ENCODE measurements at regions not wholly inside any gene's neighbourhood (a gene's known extent, or its start where the extent isn't known, plus 50 kb on each side); places are given as distances from the start of the nearest gene placed in this dataset.
"Not testable (repeated sequence)": the region's sequence is repeated elsewhere in the genome, so short reads cannot be mapped to it uniquely, and the experiment has no call there.

- Histone ChIP-seq H3K4me3 (no peak overlapping the region), H3K9ac (no peak overlapping the region), H3K27ac (no peak overlapping the region), H3K4me1 (no peaks in the 10 kb centered on the region), H3K27me3 (peaks cover 79 to 95% (median 92%) of the 10 kb centered on the region in 11 experiments), H3K9me3 (replicated peaks in 1 of 11) (no peaks in the 10 kb centered on the region), H3K36me3 (no peaks in the 10 kb centered on the region), H4K20me1 (0 out of 22 replicates have a peak, but pooled peaks cover 0 to 6% (median 0%) of the 10 kb centered on the region in 11 experiments), H3K4me2 (no peak overlapping the region)
- TF ChIP-seq Cebpa-rat (IDR thresholded peaks at IDR 0.05), result no peak
Measured at GRCh38 chrX:26574234-26574633, 358.3 kb downstream of the MAGEB5 start.

DNA sequence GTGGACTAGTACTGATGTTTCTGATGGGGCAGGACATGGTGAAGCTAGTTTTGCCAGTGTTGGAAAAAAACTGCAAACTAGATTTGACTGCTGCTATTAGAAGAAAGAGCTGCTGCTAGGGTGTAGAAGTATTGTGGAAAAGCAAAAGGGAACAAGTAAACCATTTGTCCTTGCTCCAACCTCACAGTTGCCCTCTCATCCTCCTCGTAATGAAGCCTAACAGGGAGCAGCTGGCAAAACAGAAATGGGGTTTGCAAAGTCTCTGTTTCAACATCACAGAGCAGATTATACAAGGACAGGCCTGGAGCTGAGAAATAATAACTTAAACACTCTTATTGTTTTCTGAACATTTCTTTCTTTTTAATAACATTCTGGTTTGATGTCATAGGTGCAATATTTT, 346.2 kb downstream of the MAGEB5 start:
- H3K27me3 ChIP-seq, result peaks cover 54 to 99% (median 86%) of the 10 kb centered on the region in 11 experiments
- H3K4me1 ChIP-seq, result no peaks in the 10 kb centered on the region
- no peak overlapping the region for H3K4me3 ChIP-seq
- no peak overlapping the region for H3K27ac ChIP-seq
- H4K20me1 ChIP-seq, result peaks cover 0 to 9% (median 0%) of the 10 kb centered on the region in 11 experiments; a peak in 7 of 22 replicates
- H3K9ac ChIP-seq, result no peak overlapping the region
- no peak for TF ChIP-seq Cebpa-rat (IDR thresholded peaks at IDR 0.05)
- H3K36me3 ChIP-seq, result no peaks in the 10 kb centered on the region
- H3K4me2 ChIP-seq, result no peak overlapping the region
- peaks cover 0 to 10% (median 0%) of the 10 kb centered on the region in 11 experiments; a peak in 5 of 22 replicates for H3K9me3 ChIP-seq (replicated peaks in 1 of 11)

DNA sequence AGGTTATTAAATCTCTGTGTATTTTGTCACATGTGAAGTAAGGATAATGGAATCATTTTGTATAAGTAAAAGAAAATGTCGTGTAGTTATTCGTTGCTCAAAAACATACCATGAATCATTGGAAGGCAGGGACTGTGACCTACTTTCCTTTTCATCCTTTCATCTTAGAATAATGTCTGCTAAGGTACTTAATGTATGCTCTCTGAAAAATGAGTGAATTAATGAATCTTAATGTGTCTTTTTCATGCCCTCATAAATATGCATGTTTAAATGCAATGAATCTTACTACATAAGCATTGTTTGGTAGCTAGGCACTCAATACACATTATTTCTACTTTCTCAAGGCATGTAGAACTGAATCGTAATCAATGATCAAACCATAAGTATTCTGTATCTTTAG, 343.9 kb downstream of the MAGEB5 start:
- peaks cover 0 to 17% (median 6%) of the 10 kb centered on the region in 11 experiments; a peak in 13 of 22 replicates for H3K9me3 ChIP-seq (replicated peaks in 1 of 11)
- no peak overlapping the region for H3K27ac ChIP-seq
- H3K4me3 ChIP-seq, result no peak overlapping the region
- no peak for TF ChIP-seq Cebpa-rat (IDR thresholded peaks at IDR 0.05)
- H3K36me3 ChIP-seq, result no peaks in the 10 kb centered on the region
- H3K9ac ChIP-seq, result no peak overlapping the region
- peaks cover 45 to 97% (median 81%) of the 10 kb centered on the region in 11 experiments for H3K27me3 ChIP-seq
- H4K20me1 ChIP-seq, result peaks cover 0 to 9% (median 0%) of the 10 kb centered on the region in 11 experiments; a peak in 7 of 22 replicates
- no peak overlapping the region for H3K4me2 ChIP-seq
- H3K4me1 ChIP-seq, result no peaks in the 10 kb centered on the region

DNA sequence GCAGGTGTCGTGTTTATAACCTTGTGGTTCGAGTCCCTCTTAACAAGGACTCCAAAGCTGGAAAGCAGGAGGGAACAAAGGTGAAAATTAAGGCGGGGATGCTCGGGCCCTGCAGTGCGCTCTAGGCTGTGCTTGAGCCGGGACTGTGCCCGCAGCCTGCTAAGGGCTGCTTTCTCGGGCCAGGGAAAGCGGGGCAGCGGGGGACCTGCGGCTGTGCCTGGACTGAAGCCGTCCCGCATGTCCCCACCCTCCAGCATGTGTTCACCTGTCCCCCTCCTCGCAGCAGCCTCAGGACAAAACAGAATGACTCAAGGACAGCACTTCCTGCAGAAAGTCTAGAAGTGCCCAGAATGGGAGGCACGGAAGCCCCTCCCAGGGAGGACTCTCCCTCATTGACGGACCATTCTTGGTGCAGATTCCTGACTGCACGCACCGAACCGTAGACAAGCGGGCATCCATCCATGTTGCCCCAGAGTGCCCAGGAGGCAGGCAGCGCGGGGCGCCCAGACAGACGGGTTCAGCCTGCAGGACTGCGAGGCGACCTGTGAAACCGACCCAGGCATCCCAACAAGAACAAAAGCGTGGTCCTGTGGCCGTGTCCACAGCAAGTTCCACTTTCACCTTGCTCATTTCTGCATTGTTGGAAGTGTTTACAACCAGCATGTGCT, 342.9 kb downstream of the MAGEB5 start:
- no peak overlapping the region for H3K27ac ChIP-seq
- peaks cover 40 to 95% (median 76%) of the 10 kb centered on the region in 11 experiments for H3K27me3 ChIP-seq
- TF ChIP-seq Cebpa-rat (IDR thresholded peaks at IDR 0.05), result no peak
- H3K36me3 ChIP-seq, result no peaks in the 10 kb centered on the region
- H4K20me1 ChIP-seq, result peaks cover 0 to 9% (median 0%) of the 10 kb centered on the region in 11 experiments; a peak in 5 of 22 replicates
- H3K9ac ChIP-seq, result no peak overlapping the region
- peaks cover 0 to 21% (median 6%) of the 10 kb centered on the region in 11 experiments; a peak in 13 of 22 replicates for H3K9me3 ChIP-seq (replicated peaks in 1 of 11)
- H3K4me1 ChIP-seq, result no peaks in the 10 kb centered on the region
- no peak overlapping the region for H3K4me3 ChIP-seq
- H3K4me2 ChIP-seq, result no peak overlapping the region

DNA sequence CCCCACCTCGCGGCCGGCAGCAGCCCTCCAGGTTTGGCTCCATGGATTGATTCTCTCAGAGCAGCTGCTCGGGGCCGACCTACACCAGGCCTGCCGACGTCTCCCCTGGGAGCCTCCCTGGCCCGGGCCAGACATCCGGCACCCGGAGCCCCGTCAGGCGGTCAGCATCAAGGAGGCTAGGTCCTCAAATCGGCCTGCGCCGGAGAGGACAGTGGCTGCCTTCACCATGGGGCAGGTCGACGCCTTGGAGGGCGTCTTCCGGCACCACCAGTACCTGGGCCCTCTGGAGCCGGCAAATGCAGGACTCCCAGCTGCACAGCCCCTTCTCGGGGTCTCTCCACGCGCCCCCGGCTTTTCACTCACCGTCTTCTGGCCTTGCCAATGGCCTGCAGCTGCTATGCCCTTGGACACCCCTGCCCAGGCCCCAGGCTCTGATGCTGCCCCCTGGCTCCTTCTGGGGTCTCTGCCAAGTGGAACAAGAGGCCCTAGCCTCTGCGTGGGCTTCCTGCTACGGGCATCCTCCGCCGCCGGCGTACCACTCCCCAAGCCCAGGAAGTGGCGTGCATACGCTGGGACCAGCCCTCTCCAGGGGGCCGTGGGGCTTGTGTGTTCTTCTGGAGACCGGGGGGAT, 341.8 kb downstream of the MAGEB5 start:
- Histone ChIP-seq H3K27ac (no peak overlapping the region), H3K36me3 (no peaks in the 10 kb centered on the region), H3K9me3 (replicated peaks in 1 of 11) (peaks cover 3 to 31% (median 9%) of the 10 kb centered on the region in 11 experiments; a peak in 18 of 22 replicates), H3K4me3 (no peak overlapping the region), H3K4me1 (no peaks in the 10 kb centered on the region), H4K20me1 (peaks cover 0 to 9% (median 0%) of the 10 kb centered on the region in 11 experiments; a peak in 5 of 22 replicates), H3K9ac (no peak overlapping the region), H3K4me2 (no peak overlapping the region), H3K27me3 (peaks cover 39 to 89% (median 72%) of the 10 kb centered on the region in 11 experiments)
- TF ChIP-seq Cebpa-rat (IDR thresholded peaks at IDR 0.05), result no peak

DNA sequence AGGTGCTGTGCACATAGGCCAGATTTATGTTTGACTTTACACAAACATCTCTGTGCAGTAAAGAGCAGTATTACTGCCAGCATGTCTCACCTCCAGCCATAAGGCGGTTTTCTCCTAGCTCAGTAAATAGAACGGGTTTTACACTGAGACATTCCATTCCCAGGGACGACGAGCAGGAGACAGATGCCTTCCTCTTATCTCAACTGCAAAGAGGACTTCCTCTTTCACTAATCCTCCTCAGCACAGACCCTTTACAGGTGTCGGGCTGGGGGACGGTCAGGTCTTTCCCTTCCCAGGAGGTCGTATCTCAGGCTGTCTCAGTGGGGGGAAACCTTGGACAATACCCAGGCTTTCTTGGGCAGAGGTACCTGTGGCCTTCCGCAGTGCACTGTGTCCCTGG, 309.8 kb downstream of the MAGEB5 start:
- not testable (repeated sequence) for H4K20me1 ChIP-seq, H3K27ac ChIP-seq, H3K4me2 ChIP-seq, H3K36me3 ChIP-seq, H3K9ac ChIP-seq, H3K4me3 ChIP-seq, H3K4me1 ChIP-seq
- peaks cover 0 to 13% (median 5%) of the 10 kb centered on the region in 11 experiments; a peak in 7 of 22 replicates for H3K9me3 ChIP-seq (replicated peaks in 1 of 11)
- H3K27me3 ChIP-seq, result peaks cover 28 to 94% (median 80%) of the 10 kb centered on the region in 11 experiments; a peak in 20 of 22 replicates

GRCh38 chrX:26522501-26522900, 306.5 kb downstream of the MAGEB5 start:
- Histone ChIP-seq H4K20me1 (no peaks in the 10 kb centered on the region; a peak in 1 of 22 replicates), H3K36me3 (no peaks in the 10 kb centered on the region), H3K4me3 (no peak overlapping the region), H3K27me3 (peaks cover 28 to 88% (median 72%) of the 10 kb centered on the region in 11 experiments; a peak in 21 of 22 replicates), H3K4me1 (no peaks in the 10 kb centered on the region), H3K9ac (no peak overlapping the region), H3K9me3 (replicated peaks in 1 of 11) (peaks cover 0 to 13% (median 4%) of the 10 kb centered on the region in 11 experiments; a peak in 7 of 22 replicates), H3K4me2 (no peak overlapping the region), H3K27ac (no peak overlapping the region)
- no peak for TF ChIP-seq Cebpa-rat (IDR thresholded peaks at IDR 0.05)

GRCh38 chrX:26511589-26512363, 295.8 kb downstream of the MAGEB5 start:
- Histone ChIP-seq H3K27ac (no peak overlapping the region), H3K27me3 (peaks cover 46 to 97% (median 85%) of the 10 kb centered on the region in 11 experiments; a peak in 21 of 22 replicates), H3K36me3 (no peaks in the 10 kb centered on the region), H3K4me3 (no peak overlapping the region), H3K9ac (no peak overlapping the region), H3K9me3 (replicated peaks in 1 of 11) (no peaks in the 10 kb centered on the region), H4K20me1 (peaks cover 0 to 2% (median 0%) of the 10 kb centered on the region in 11 experiments; a peak in 1 of 22 replicates), H3K4me1 (peaks cover 0 to 19% (median 0%) of the 10 kb centered on the region in 10 experiments; a peak in 6 of 20 replicates), H3K4me2 (peak overlapping the region in 2 of 11 experiments; percentile 2 to 4; a peak in 2 of 22 replicates)
- no peak for TF ChIP-seq Cebpa-rat (IDR thresholded peaks at IDR 0.05)

- TF ChIP-seq Cebpa-rat (IDR thresholded peaks at IDR 0.05), result no peak
- H3K9ac ChIP-seq, result no peak overlapping the region
- H3K4me3 ChIP-seq, result no peak overlapping the region
- no peak overlapping the region for H3K27ac ChIP-seq
- no peaks in the 10 kb centered on the region for H3K4me1 ChIP-seq
- H4K20me1 ChIP-seq, result no peaks in the 10 kb centered on the region; a peak in 1 of 22 replicates
- no peaks in the 10 kb centered on the region for H3K36me3 ChIP-seq
- no peak overlapping the region for H3K4me2 ChIP-seq
- peaks cover 5 to 38% (median 13%) of the 10 kb centered on the region in 11 experiments; a peak in 18 of 22 replicates for H3K9me3 ChIP-seq (replicated peaks in 1 of 11)
- peaks cover 44 to 100% (median 93%) of the 10 kb centered on the region in 11 experiments for H3K27me3 ChIP-seq
Measured at GRCh38 chrX:26470941-26471340, 255.0 kb downstream of the MAGEB5 start.

All from BLaER1 treated with 17β-estradiol and CSF1 and Interleukin-3, amounts not matched to agents 10 nM and 100 nM (cell line).